HEK293 (cell line): ENCODE measurements at regions not wholly inside any gene's neighbourhood (a gene's known extent, or its start where the extent isn't known, plus 50 kb on each side); places are given as distances from the start of the nearest gene placed in this dataset.

ENCODE experiments used
- CTCF ChIA-PET: fragments of 350-600 bp; formaldehyde crosslinking; extraction: SDS; loops from one replicate; lab custom pipeline; 2021; ENCODE audit warnings: antibody characterized with exemption; lab: Yijun Ruan, JAX
- POLR2A ChIA-PET: fragments of 300-600 bp; formaldehyde crosslinking; extraction: SDS; loops from one replicate; lab custom pipeline; 2020; ENCODE audit warnings: antibody characterized with exemption, inconsistent platforms; lab: Yijun Ruan, JAX
- H3K27ac ChIP-seq: fragments of 200-500 bp; sonication (Bioruptor generic); 2 replicates; pipeline ENCODE4 v1.5.1; 2014; ENCODE audit warnings: low read depth, low read length, control low read depth, inconsistent platforms; ENCODE audit errors: extremely low read depth
- H3K36me3 ChIP-seq, 2 experiments: fragments of 200-500 bp in 1 of 2; sonication (Bioruptor generic) in 1 of 2; 1 replicate in 1 of 2; 2 replicates in 1 of 2; pipeline ENCODE4 v1.5.1; 2014 to 2017; ENCODE audit warnings: inconsistent platforms in 2 of 2, low read length in 2 of 2; ENCODE audit not compliant: control insufficient read depth in 2 of 2, insufficient read depth in 1 of 2
- H3K4me1 ChIP-seq: fragments of 200-500 bp; sonication (Bioruptor generic); 2 replicates; pipeline ENCODE4 v1.5.1; 2014; ENCODE audit warnings: mild to moderate bottlenecking, low read length, inconsistent platforms; ENCODE audit not compliant: control insufficient read depth, insufficient read depth
- H3K4me3 ChIP-seq: 2 replicates; pipeline ENCODE4 v1.5.1; 2011; ENCODE audit warnings: low read depth, mild to moderate bottlenecking, control low read depth, low read length, moderate library complexity
- H3K9me3 ChIP-seq: fragments of 200-500 bp; sonication (Bioruptor generic); 2 replicates; pipeline ENCODE4 v1.5.1; 2014; ENCODE audit warnings: low read depth, low read length, inconsistent platforms; ENCODE audit not compliant: control insufficient read depth, insufficient read depth
- HOXC10 ChIP-seq: sonication (generic); formaldehyde crosslinking; IDR thresholded peaks from 2 replicates; pipeline ENCODE4 v1.8.1; 2023; ENCODE audit warnings: mild to moderate bottlenecking, missing genetic modification reagents
- KLF9 ChIP-seq: fragments of 450-650 bp; formaldehyde crosslinking; IDR thresholded peaks from 2 replicates; pipeline ENCODE4 v1.5.1; 2016; ENCODE audit warnings: missing biosample characterization, missing genetic modification characterization, low read depth
- TSHZ1 ChIP-seq: fragments of 450-650 bp; formaldehyde crosslinking; IDR thresholded peaks from 2 replicates; pipeline ENCODE4 v1.5.1; 2016; ENCODE audit warnings: missing biosample characterization, missing genetic modification characterization, borderline replicate concordance
- WT1 ChIP-seq: fragments of 450-650 bp; formaldehyde crosslinking; IDR thresholded peaks from 2 replicates; pipeline ENCODE4 v1.5.1; 2016; ENCODE audit warnings: missing biosample characterization, missing genetic modification characterization
- ZBTB8A ChIP-seq: fragments of 450-650 bp; formaldehyde crosslinking; IDR thresholded peaks from 2 replicates; pipeline ENCODE4 v1.5.1; 2016; ENCODE audit warnings: missing biosample characterization, missing genetic modification characterization
- ZNF112 ChIP-seq: fragments of 450-650 bp; formaldehyde crosslinking; IDR thresholded peaks from 2 replicates; pipeline ENCODE4 v1.5.0; 2017; ENCODE audit warnings: missing biosample characterization, missing genetic modification characterization
- ZNF214 ChIP-seq: fragments of 450-650 bp; formaldehyde crosslinking; IDR thresholded peaks from 2 replicates; pipeline ENCODE4 v1.5.1; 2017; ENCODE audit warnings: missing biosample characterization, mild to moderate bottlenecking, missing genetic modification characterization, borderline replicate concordance
- ZNF223 ChIP-seq: fragments of 450-650 bp; formaldehyde crosslinking; IDR thresholded peaks from 2 replicates; pipeline ENCODE4 v1.5.1; 2016; ENCODE audit warnings: missing biosample characterization, missing genetic modification characterization
- ZNF626 ChIP-seq: fragments of 450-650 bp; sonication (Bioruptor Pico); formaldehyde crosslinking; IDR thresholded peaks from 2 replicates; pipeline ENCODE4 v1.5.1; 2018; ENCODE audit warnings: missing biosample characterization, missing genetic modification characterization, inconsistent platforms

DNA sequence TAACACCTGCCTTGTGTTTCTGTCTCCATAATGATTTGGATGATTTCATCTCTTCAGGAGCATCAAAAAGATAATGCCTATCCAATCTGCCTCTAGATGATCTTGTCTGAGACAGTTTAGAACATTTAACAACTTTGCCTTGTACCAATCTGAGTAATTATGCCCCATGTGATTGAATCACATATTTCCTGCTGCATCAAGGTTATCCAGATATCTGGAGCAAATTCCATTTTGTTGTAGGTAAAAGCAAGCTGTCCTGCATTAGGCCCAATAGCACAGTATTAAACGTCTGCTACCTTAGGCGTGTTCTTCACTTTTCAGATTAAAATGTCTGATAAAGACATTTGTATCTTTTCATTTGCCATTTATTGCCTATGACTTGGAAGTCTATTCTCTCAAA, 54.1 kb upstream of the MARCHF11 start (continued):
- TF ChIP-seq TSHZ1 (tag by site-specific recombination) (no peak), ZBTB8A (tag by site-specific recombination) (no peak), ZNF626 (tag by site-specific recombination) (no peak), ZNF223 (tag by site-specific recombination) (no peak), WT1 (no peak), ZNF214 (tag by site-specific recombination) (no peak), KLF9 (tag by site-specific recombination) (no peak)
- TF ChIP-seq, all 188 proteins: peak for 0

DNA sequence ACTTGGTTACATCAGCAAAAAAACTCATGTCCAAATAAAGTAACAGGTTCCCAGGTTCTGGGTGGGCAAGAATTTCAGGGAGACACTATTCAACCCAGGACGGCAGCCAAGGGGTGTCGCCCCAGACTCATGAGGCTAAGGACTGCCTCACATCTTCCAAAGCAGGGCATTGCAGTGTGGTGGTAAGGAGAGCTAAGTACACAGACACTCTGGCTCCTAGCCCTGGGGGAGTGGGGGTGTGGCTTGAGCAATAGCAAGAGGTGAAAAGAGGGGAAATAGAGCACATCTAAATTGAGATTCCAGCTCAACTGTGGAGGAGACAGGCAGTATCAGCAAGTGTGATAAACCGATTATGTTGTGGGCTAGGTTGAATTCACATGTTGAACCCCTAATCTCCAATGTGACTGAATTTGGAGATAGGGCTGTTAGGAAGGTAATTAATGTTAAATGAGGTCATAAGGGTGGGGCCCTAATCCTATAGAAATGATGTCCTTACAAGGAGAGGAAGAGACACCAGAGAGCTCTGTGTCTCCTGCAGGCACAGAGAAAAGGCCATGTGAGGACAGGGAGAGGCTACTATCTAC, 49.9 kb upstream of the MARCHF11 start:
- no peak overlapping the region for H3K27ac ChIP-seq
- CTCF ChIA-PET: no interaction called here
- H3K36me3 ChIP-seq: no peaks in the 10 kb centered on the region
- no peaks in the 10 kb centered on the region; the same call in 1 of the 2 replicates for H3K9me3 ChIP-seq
- TF ChIP-seq HOXC10 (CRISPR knock-in tag): no peak
- TF ChIP-seq ZNF112: no peak
- H3K4me1 ChIP-seq: no peaks in the 10 kb centered on the region
- POLR2A ChIA-PET: no interaction called here
- H3K4me3 ChIP-seq: no peak overlapping the region
